ENCODE measurements at regions not wholly inside any gene's neighbourhood (a gene's known extent, or its start where the extent isn't known, plus 50 kb on each side); places are given as distances from the start of the nearest gene placed in this dataset.
A peak's percentile ranks its signal among the peaks of the same experiment; 100 is the strongest.

DNA sequence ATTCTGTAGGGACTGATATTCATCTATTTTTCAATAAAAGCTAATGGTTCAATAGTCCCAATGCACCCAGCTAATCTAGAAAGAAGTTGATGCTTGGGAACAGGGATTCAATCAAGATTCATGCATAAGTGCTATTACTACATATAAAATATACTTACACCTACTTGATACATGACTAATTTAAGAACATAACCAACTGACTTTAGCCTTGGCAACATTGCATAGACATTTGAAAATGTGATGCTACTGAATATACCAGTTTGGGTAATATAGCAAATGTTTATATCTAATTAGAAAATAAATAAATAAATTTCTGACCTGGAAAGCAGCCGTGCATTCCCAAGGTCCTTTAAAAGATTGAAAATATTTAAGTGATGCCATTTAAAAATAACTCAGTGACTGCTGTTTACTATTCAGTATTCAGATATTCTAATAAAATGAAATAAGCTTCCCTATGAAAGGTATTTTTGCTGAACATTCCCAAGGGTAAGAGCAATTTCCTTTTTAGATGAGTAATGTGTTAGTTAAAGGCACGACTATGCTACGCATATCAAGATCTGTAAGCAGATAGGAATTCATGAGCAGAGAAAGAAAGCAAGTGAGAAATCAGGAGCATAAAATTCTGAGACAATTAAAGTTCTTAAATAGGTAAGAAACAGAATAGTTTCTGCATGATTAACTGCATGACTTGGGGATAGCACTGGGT is 160.6 kb upstream of the SYT1 start:
- DNase-seq: peak; percentile 87

- no peak for DNase-seq
Observed at GRCh38 chr12:78711954-78712353, 152.6 kb upstream of the SYT1 start.

DNA sequence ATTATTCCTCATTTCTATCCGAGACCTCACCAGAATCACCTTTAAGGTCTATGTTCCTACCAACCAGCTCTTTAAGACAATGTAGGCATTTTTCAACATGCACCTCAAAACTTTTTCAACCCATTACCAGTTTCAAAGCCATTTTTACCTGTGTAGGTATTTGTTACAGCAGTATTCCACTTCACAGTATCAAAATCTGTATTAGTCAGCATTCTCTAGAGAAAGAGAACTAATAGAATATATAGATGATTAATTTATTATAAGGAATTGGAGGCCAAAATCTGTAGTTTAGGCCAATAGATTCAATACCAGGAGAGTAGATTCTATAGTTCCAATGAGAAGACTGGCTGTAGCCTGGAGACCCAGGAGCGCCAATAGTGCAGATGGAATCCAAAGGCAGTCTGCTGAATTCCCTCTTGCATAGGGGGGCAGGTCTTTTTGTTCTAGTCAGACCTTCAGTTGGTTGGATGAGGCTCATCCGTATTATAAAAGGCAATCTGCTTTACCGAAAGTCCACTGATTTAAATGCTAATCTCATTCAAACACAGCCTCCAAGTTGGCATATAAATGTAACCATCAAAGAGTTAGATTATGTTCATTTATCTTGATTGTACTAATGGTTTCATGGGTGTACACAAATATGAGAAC is 151.6 kb upstream of the SYT1 start:
- no peak for DNase-seq

GRCh38 chr12:78719721-78720120 is 144.9 kb upstream of the SYT1 start:
- DNase-seq: no peak

GRCh38 chr12:78721906-78722305 is 142.7 kb upstream of the SYT1 start:
- no peak for DNase-seq

DNA sequence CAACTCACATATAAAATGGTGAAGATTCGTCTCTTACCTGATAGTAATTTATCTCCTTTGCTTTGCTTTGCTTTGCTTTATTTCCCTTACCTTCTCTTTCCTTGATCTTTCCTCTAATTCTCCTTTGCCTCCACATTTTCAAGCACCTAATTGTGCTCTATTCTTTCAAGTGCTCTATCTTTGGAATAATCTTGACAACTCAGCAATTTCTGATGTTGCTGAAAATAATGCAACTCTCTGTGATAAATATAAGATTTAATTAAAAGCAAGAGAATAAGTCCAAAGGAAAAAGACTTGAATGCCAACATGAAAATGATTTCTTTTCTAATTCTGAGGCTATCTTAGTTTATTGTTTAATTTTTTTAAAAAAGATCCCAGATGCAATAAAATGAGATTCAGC is 139.5 kb upstream of the SYT1 start:
- DNase-seq: no peak

GRCh38 chr12:78725951-78726580 is 138.5 kb upstream of the SYT1 start:
- DNase-seq: no peak

DNA sequence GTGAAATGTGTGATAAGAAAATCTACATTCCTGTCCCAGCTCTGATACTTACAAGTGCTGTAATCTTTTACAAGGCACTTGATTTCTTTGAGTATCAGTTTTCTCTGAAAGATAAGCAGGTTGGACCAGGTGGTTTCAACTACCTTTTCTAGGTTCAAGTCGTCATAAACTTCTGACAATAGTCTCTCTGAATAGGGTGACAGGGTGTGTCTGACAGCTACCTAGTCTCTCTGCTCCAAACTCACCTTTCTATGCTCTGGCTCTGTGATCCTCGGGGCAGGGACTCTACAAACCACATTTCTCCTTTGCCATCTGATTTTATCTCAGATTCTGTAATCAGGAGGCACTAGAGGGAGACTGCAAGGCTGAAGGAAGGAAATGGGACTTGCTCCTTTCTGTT is 137.7 kb upstream of the SYT1 start:
- DNase-seq: no peak

GRCh38 chr12:78732481-78732880 is 132.1 kb upstream of the SYT1 start:
- no peak for DNase-seq

DNA sequence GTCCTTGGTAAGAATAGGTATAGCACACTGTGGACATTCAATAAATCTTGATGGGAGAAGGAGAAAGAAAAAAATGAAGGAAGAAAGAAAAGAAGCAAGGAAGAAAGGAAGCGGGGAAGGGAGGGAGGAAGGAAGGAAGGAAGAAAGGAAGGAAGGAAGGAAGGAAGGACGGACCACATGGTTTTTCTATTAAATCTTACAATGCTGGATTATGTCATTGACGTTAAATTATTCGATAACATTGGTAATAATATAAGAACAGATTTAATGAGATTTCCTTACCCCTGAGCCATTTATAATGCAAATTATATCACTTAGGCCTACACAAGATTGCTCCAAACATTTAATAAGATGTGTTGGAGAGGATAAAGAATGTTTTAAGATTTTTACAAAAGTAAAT is 124.9 kb upstream of the SYT1 start:
- no peak for DNase-seq

- DNase-seq: no peak
Observed at GRCh38 chr12:78746001-78746400, 118.6 kb upstream of the SYT1 start.

DNA sequence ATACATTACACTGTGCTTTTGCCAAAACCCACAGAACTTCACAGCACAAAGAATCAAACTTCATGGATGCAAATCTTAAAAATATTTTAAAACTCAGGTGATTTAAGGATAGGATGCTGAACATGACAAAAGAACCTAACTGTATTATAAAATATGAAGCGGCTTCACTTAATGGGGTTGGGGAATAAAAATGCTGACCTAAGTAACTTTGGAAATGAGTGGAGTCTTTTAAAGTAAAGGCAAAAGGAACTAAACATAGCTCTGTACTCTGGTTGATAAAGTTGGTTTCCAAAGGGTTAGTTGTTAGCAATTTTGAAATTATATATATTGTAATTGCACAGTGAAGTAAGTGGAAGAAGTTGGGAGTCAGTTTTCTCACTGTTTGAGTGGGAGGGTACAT is 111.5 kb upstream of the SYT1 start:
- no peak for DNase-seq

DNA sequence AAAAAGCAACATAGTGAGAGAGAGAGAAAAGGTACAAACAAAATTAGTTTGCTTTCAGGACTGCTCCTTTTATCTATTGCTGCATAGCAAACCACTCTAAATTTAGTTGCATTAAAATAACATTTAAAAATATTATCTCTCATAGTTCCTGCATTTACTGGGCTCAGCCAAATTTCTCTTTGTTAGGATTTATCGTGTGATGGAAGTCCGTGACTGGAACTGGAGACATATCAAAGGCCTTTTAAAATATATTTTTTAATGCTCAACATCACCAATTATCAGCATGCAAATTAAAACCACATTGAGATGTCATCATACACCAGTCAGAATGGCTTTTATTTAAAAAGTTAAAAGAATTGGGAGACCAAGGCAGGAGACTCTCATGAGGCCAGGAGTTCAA is 107.6 kb upstream of the SYT1 start:
- DNase-seq: no peak

DNA sequence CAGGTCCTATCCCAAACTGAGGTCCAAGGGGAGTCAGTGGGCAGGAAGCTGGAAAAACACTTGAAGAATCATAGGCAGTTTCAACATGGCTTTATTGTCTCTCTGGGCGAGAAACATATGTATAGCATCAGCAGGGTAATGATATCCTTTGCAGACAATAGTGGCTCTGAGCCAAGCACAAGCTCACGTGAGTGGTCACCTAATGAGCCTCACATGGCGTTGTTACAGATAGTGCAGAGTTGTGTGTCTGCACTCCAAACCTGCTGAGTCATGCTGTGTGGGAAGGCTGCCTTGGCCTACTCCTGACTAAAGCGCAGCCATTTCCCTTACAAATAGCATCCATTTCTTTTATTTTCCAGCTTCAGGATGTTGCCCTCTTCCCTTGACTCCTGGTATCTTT is 105.2 kb upstream of the SYT1 start:
- peak; percentile 65 for DNase-seq

DNA sequence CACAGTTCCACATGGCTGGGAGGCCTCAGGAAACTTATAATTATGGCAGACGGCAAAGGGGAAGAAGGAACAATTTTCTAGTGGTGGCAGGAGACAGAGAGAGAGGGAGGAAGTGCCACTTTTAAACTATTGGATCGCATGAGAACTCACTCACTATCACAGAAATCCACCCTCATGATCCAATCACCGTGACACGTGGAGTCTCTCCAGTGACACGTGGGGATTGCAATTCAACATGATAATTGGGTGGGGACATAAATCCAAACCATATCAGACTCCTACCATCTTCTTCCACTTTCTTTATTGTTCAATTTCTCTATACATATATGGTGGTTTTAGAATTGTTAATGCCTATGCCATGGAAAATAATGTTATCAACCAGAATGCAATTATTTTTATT is 103.7 kb upstream of the SYT1 start:
- DNase-seq: no peak

DNA sequence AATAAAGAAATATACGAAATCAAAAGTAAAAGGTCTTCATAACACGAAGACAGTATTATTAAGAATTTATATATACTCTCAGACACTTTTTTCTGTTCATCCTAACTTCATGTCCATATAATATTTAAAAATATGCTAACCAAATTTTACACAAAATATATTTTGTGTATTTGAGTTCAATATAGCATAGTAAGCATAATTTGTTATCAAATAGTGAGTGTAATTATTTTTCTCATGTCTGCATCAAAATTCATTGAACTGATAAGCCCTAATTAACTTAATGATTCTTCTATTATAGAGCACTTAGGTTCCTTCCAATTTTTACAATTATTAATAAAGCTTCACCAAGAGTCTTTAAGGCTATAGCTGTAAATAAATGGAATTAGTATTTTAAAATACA is 99.7 kb upstream of the SYT1 start:
- no peak for DNase-seq

DNA sequence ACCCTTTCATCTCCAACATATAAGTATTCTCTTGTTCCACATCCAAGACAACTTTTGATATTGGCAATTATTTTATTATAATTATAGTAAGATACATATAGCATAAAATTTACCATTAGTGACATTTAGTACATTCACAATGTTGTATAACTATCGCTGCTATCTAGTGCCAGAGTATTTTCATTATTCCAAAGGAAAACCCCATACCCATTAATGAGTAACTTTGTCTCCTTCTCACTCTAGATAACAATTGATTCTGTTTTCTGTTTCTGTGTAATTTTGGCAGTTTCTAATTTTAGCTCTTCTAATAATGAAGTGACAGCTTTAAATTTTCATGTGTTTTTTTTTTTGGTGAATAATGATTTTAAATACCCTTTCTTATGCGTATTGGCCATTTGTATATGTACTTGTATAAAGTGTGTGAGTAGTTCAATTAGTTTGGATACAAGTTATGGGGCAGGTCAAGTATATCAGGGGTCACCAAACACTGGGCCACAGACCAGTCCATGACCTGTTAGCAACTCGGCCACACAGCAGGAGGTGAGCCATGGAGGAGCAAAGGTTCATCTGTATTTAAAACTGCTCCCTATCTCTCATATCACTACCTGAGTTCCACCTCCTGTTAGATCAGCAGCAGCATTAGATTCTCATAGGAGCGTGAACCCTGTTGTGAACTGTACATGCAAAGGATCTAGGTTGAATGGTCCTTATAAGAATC is 97.2 kb upstream of the SYT1 start:
- no peak for DNase-seq

- DNase-seq: no peak
Observed at GRCh38 chr12:78778339-78778738, 86.2 kb upstream of the SYT1 start.

DNA sequence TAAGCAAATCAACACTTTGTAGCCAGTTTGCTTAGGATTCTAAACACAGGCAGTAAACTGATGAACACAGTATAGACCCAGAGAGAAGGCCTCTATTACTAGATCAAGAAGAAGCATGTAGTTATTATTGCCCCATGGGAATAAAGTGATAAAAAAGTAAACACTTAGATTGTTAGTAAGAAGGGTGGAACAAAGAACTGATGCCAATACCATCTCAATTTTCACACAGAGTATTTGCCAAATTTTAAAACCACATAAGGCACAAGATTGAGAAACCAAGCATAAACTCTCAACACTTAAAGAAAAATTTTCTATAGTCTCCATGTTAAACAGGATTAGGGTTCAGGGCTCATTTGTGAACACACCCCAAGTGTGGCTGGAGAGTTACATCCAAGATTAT is 77.0 kb upstream of the SYT1 start:
- no peak for DNase-seq

- no peak for DNase-seq
Observed at GRCh38 chr12:78790148-78790547, 74.4 kb upstream of the SYT1 start.

GRCh38 chr12:78792052-78792698 is 72.4 kb upstream of the SYT1 start:
- no peak for DNase-seq

- peak; percentile 37 for DNase-seq
Observed at GRCh38 chr12:78793491-78793890, 71.1 kb upstream of the SYT1 start.

DNA sequence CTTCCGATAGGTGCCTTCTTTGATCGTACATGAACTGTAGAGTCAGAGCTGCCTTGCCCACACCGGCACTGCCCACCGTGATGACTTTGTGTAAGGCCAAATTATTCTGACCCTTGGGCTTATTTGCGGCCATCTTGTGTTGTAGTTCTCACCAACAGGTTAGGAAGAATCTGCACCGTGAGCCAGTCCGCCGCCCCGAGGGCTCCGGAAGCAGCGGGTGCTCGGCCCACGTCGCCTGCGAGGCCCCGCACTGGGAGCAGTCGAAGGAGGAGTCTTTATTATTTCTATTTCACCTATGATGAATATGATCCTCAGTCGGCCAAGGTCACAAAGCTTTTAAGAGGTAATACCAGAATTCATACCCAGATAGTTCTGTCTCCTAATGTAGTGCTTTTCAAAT is 70.6 kb upstream of the SYT1 start:
- no peak for DNase-seq

All from fibroblast of skin of abdomen (primary cell).